ENCODE measurements at regions not wholly inside any gene's neighbourhood (a gene's known extent, or its start where the extent isn't known, plus 50 kb on each side); places are given as distances from the start of the nearest gene placed in this dataset.

GRCh38 chr6:102766963-102767362 lies 1373.5 kb downstream of the GRIK2 start:
- TF ChIP-seq CTCF (IDR thresholded peaks at IDR 0.05) (no peak), POLR2A (IDR thresholded peaks at IDR 0.05) (no peak)

Measured in testis (tissue), 2 donors.